ENCODE measurements at regions not wholly inside any gene's neighbourhood (a gene's known extent, or its start where the extent isn't known, plus 50 kb on each side); places are given as distances from the start of the nearest gene placed in this dataset.
A peak's percentile ranks its signal among the peaks of the same experiment; 100 is the strongest.

- no peak for DNase-seq (ENCODE audit: low read depth)
Measured at GRCh38 chr4:119932277-119932676, 134.4 kb downstream of the MAD2L1 start.

GRCh38 chr4:119930546-119930945 lies 136.1 kb downstream of the MAD2L1 start:
- no peak for DNase-seq (ENCODE audit: low read depth)

- DNase-seq (ENCODE audit: low read depth): no peak
Measured at GRCh38 chr4:119921830-119922229, 144.8 kb downstream of the MAD2L1 start.

GRCh38 chr4:119906277-119906676 lies 160.4 kb downstream of the MAD2L1 start:
- peak; percentile 8 for DNase-seq (ENCODE audit: low read depth)

DNA sequence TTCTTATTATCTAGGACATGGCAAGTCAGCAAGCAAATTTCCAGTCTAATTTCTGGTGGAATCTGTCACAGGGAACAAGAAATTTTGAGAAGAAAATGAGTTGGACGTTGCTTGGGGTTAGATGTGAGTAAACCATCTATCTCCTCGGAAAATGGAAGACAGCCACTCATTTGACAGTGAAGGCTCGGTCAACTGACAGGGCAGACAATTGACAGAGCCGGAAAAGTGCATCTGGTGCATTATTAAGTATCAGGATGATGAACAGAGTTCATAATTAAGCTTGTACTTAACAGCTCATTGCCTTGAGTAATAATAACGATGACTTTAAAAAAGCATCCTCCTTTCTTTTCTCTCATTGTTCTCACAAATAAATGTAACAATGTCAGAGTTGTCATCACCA lies 168.4 kb downstream of the MAD2L1 start:
- DNase-seq (ENCODE audit: low read depth): no peak

- DNase-seq (ENCODE audit: low read depth): no peak
Measured at GRCh38 chr4:119897260-119897659, 169.4 kb downstream of the MAD2L1 start.

DNA sequence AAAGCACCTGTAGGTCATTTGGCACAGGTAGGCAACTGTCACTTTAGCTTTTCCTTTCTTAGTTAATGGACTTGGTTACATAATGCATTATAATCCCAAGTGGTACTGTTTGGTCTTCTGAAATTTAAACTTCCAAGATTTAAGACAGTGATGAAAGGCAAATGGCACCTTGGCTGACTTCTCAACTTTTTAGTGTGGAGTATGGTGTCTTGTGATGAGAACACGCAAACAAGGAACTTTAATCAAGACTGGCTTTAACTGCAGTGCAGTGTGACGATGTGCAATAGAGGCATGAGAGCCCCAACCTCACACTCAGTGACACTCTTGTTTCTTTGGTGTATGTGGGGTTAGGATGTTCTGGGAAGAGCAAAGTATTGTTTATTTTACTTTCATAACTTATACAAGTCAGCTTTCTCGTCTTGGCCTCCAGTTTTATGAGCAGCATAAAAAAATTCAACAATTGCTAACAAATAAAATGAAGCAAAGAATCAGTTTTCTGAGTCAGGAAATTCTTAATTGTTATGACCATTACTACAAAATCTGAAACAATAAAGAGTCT lies 171.9 kb downstream of the MAD2L1 start:
- no peak for DNase-seq (ENCODE audit: low read depth)

- DNase-seq (ENCODE audit: low read depth): no peak
Measured at GRCh38 chr4:119873794-119874325, 192.8 kb downstream of the MAD2L1 start.

GRCh38 chr4:119873132-119873531 lies 193.5 kb downstream of the MAD2L1 start:
- no peak for DNase-seq (ENCODE audit: low read depth)

- no peak for DNase-seq (ENCODE audit: low read depth)
Measured at GRCh38 chr4:119872371-119873016, 194.2 kb downstream of the MAD2L1 start.

- DNase-seq (ENCODE audit: low read depth): no peak
Measured at GRCh38 chr4:119870856-119871255, 195.8 kb downstream of the MAD2L1 start.

DNA sequence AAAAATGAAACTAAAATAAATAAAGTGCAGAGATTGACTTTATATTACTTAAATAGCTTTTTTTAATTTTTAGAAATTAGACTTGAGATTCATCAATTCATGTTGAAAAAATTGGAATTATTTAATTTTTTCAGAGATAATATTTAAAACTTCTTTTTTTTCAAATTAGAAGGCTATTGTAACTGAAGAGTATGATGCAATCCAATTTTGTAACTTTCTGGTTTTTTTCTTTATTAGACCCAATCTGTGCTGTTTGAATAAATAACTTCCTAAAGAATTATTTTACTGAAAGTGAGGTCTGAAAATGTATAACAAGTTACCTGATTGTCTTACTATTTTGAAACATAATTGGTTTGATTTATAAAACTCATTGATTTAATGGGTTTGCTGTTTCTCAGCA lies 200.9 kb downstream of the MAD2L1 start:
- no peak for DNase-seq (ENCODE audit: low read depth)

DNA sequence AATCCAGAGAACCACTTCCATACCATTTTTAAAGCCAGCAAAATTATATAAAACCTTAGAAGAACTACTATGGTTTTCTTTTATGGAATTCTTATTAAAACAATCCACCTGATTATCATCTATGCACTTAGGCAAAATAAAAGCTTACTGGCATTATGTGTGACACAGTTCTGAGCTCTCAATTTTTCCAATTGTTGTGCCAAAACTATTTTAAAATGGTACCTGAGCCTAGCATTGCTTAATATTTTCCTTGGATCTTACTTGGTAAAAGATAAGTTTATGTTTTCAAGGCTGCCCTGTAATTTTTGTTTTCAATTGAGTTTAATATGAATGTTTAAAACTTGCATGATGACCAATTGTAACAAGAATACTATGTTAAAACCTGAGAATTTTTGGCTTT lies 201.3 kb downstream of the MAD2L1 start:
- no peak for DNase-seq (ENCODE audit: low read depth)

DNA sequence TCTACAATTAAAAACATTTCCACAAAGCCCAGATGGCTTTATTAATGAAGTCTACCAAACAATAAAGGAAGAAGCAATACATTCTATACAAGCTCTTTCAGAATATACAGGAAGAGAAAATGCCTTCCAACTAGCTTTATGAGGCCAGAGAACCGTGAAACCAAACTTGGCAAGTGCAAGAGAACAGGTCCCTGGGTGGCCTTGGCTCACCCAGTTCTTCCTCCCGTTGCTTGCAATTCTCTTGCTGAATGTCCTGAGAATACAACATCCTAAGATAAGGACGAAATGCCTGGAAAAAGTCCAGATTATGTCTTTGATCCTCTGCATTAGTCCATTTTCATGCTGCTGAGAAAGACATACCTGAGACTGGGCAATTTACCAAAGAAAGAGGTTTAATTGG lies 204.9 kb downstream of the MAD2L1 start:
- peak; percentile 29 for DNase-seq (ENCODE audit: low read depth)

- DNase-seq (ENCODE audit: low read depth): peak; percentile 49
Measured at GRCh38 chr4:119858176-119858575, 208.5 kb downstream of the MAD2L1 start.

DNA sequence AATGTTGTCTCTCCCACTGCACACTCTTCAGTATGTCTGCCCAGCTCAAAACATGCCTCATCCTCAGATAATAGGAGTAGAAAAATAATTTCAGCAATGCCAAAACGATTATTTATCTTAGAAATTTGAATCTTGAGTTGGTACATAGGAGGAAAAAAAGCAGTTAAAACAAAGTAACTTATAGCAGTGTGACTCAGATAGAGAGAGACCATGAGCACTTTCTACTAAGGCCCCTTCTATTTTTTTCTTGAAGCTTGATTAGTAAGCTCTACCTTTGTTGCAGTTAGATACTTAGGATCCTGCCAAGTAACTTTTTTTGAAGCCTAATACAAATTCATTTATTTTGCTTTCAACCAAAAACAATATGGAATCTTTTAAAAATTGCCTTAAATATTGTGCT lies 212.3 kb downstream of the MAD2L1 start:
- DNase-seq (ENCODE audit: low read depth): peak; percentile 15

DNA sequence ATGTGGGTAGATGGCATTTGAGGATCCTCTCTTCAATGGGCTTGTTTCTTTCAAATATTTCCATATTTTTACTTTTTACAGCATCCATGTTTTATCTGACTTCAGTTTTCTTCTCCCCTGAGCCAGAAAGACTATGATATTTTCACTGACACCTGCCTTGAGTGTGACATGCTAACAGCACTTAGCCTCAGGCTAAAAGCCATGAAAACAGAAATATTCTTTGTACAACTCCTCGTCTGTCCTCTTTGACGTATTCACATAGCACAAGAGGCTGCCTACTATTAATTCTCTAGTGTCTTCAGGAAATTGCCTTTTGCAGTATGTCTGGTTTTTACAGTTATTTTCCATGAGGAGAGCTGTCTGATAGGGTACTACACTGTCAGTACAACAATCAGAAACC lies 215.0 kb downstream of the MAD2L1 start:
- DNase-seq (ENCODE audit: low read depth): no peak

GRCh38 chr4:119841361-119841760 lies 212.8 kb upstream of the PDE5A start:
- DNase-seq (ENCODE audit: low read depth): no peak

GRCh38 chr4:119835613-119835910 lies 207.0 kb upstream of the PDE5A start:
- peak; percentile 87 for DNase-seq (ENCODE audit: low read depth)

GRCh38 chr4:119834906-119835612 lies 206.5 kb upstream of the PDE5A start:
- DNase-seq (ENCODE audit: low read depth): peak; percentile 51

DNA sequence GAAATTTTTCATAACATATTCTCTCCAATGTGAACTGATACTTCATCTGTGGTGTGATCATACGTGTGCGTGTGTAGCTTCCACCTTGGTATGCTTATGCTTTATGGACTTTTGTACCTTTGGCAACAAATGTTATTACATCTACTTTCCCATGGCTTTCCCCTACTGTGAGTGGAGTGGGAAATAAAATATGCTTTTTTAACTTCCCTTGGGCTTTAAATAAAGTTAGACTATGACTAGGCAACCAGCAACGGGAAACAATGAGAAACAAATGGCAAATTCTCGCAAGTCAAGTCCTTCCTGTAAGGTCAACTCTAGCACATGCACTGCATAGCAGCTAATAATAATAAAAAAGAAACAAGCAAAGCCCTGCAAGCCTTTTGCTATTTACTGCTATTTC lies 205.0 kb upstream of the PDE5A start:
- no peak for DNase-seq (ENCODE audit: low read depth)

GRCh38 chr4:119832776-119833175 lies 204.2 kb upstream of the PDE5A start:
- DNase-seq (ENCODE audit: low read depth): peak; percentile 20

- no peak for DNase-seq (ENCODE audit: low read depth)
Measured at GRCh38 chr4:119829326-119829725, 200.7 kb upstream of the PDE5A start.

GRCh38 chr4:119825696-119826095 lies 197.1 kb upstream of the PDE5A start:
- DNase-seq (ENCODE audit: low read depth): peak; percentile 54

Data from iris pigment epithelial cell (primary cell).